DND-41 (cell line): ENCODE measurements at regions not wholly inside any gene's neighbourhood (a gene's known extent, or its start where the extent isn't known, plus 50 kb on each side); places are given as distances from the start of the nearest gene placed in this dataset.

Experiments
- CTCF ChIP-seq: IDR thresholded peaks from 2 replicates; pipeline ENCODE4 v1.5.1; 2012; ENCODE audit warnings: borderline replicate concordance, low read length, moderate library complexity, mild to moderate bottlenecking; ENCODE audit not compliant: poor library complexity, severe bottlenecking; ENCODE audit errors: extremely low read depth
- EZH2 ChIP-seq: IDR thresholded peaks from 3 replicates; pipeline ENCODE4 v1.6.1; 2012; ENCODE audit warnings: borderline replicate concordance, low read depth, mild to moderate bottlenecking, moderate library complexity, low read length, inconsistent platforms; ENCODE audit not compliant: severe bottlenecking

GRCh38 chr1:80918380-80918779 lies 882.4 kb upstream of the ADGRL2 start:
- TF ChIP-seq CTCF, result no peak
- no peak for TF ChIP-seq EZH2
